NT2/D1 (cell line): ENCODE measurements at regions not wholly inside any gene's neighbourhood (a gene's known extent, or its start where the extent isn't known, plus 50 kb on each side); places are given as distances from the start of the nearest gene placed in this dataset.
A peak's percentile ranks its signal among the peaks of the same experiment; 100 is the strongest.
"Not testable (repeated sequence)": the region's sequence is repeated elsewhere in the genome, so short reads cannot be mapped to it uniquely, and the experiment has no call there.

Source experiments
- DNase-seq: peaks from one replicate; pipeline ENCODE4 v3.0.0-alpha.2; 2011; ENCODE audit warnings: low read depth, low spot score
- H3K27me3 ChIP-seq: 2 replicates; pipeline ENCODE4 v1.6.0; 2011; ENCODE audit warnings: mild to moderate bottlenecking; ENCODE audit not compliant: insufficient read length, insufficient read depth
- H3K36me3 ChIP-seq: 2 replicates; pipeline ENCODE4 v1.6.1; 2011; ENCODE audit warnings: mild to moderate bottlenecking, low read length, mixed read lengths; ENCODE audit not compliant: insufficient read depth, insufficient read length
- H3K4me1 ChIP-seq: 2 replicates; pipeline ENCODE4 v1.5.1; 2011; ENCODE audit not compliant: insufficient read depth, insufficient read length
- H3K4me3 ChIP-seq: 2 replicates; pipeline ENCODE4 v1.5.1; 2011; ENCODE audit warnings: low read depth; ENCODE audit not compliant: insufficient read length
- H3K9ac ChIP-seq: 2 replicates; pipeline ENCODE4 v1.6.0; 2011; ENCODE audit warnings: low read depth; ENCODE audit not compliant: insufficient read length
- H3K9me3 ChIP-seq: 2 replicates; pipeline ENCODE4 v1.5.1; 2011; ENCODE audit warnings: mild to moderate bottlenecking, low read length; ENCODE audit not compliant: insufficient read depth
- SUZ12 ChIP-seq: IDR thresholded peaks from 2 replicates; pipeline ENCODE4 v1.6.1; 2011; ENCODE audit not compliant: insufficient read length, insufficient read depth; ENCODE audit errors: extremely low read depth
- YY1 ChIP-seq: IDR thresholded peaks from 2 replicates; pipeline ENCODE4 v1.6.1; 2011; ENCODE audit not compliant: insufficient read length, insufficient read depth
- ZNF274 ChIP-seq: IDR thresholded peaks from 2 replicates; pipeline ENCODE4 v1.6.1; 2011; ENCODE audit warnings: mild to moderate bottlenecking, low read depth, low read length

GRCh38 chr20:4465212-4465611 lies 216.1 kb upstream of the ADRA1D start:
- Histone ChIP-seq H3K36me3 (no peaks in the 10 kb centered on the region), H3K4me3 (no peak overlapping the region), H3K9me3 (0 out of 2 replicates have a peak, but pooled peaks cover 4% of the 10 kb centered on the region), H3K9ac (no peak overlapping the region), H3K27me3 (no peaks in the 10 kb centered on the region), H3K4me1 (no peaks in the 10 kb centered on the region)
- TF ChIP-seq ZNF274 = no peak
- no peak for TF ChIP-seq YY1
- no peak for TF ChIP-seq SUZ12
- DNase-seq = no peak

GRCh38 chr20:4462801-4463200 lies 213.7 kb upstream of the ADRA1D start:
- DNase-seq, H3K9ac ChIP-seq, H3K27me3 ChIP-seq, H3K4me1 ChIP-seq, H3K4me3 ChIP-seq, H3K9me3 ChIP-seq, H3K36me3 ChIP-seq: not testable (repeated sequence)

GRCh38 chr20:4459081-4459480 lies 210.0 kb upstream of the ADRA1D start:
- TF ChIP-seq SUZ12 (no peak), ZNF274 (no peak), YY1 (no peak)
- Histone ChIP-seq H3K4me1 (no peaks in the 10 kb centered on the region), H3K9me3 (peaks cover 4% of the 10 kb centered on the region; the same call in 1 of the 2 replicates), H3K4me3 (no peak overlapping the region), H3K9ac (no peak overlapping the region), H3K36me3 (no peaks in the 10 kb centered on the region), H3K27me3 (no peaks in the 10 kb centered on the region)
- no peak for DNase-seq

- H3K4me1 ChIP-seq = no peaks in the 10 kb centered on the region
- H3K27me3 ChIP-seq = no peaks in the 10 kb centered on the region
- no peak overlapping the region for H3K4me3 ChIP-seq
- no peak for TF ChIP-seq ZNF274
- H3K9ac ChIP-seq = no peak overlapping the region
- peak; percentile 36 for DNase-seq
- peaks cover 4% of the 10 kb centered on the region; the same call in 1 of the 2 replicates for H3K9me3 ChIP-seq
- H3K36me3 ChIP-seq = no peaks in the 10 kb centered on the region
Observed at GRCh38 chr20:4457566-4458543, 208.8 kb upstream of the ADRA1D start.

GRCh38 chr20:4455996-4456395 lies 206.9 kb upstream of the ADRA1D start:
- Histone ChIP-seq H3K27me3 (no peaks in the 10 kb centered on the region), H3K36me3 (no peaks in the 10 kb centered on the region), H3K4me1 (no peaks in the 10 kb centered on the region), H3K9me3 (no peaks in the 10 kb centered on the region; the same call in 1 of the 2 replicates), H3K9ac (no peak overlapping the region), H3K4me3 (no peak overlapping the region)
- TF ChIP-seq ZNF274 (no peak), YY1 (no peak), SUZ12 (no peak)
- no peak for DNase-seq

GRCh38 chr20:4455301-4455701 lies 206.2 kb upstream of the ADRA1D start:
- no peaks in the 10 kb centered on the region for H3K27me3 ChIP-seq
- H3K9ac ChIP-seq = no peak overlapping the region
- TF ChIP-seq ZNF274 = no peak
- no peak for TF ChIP-seq SUZ12
- no peak for TF ChIP-seq YY1
- H3K4me3 ChIP-seq = no peak overlapping the region
- no peaks in the 10 kb centered on the region for H3K4me1 ChIP-seq
- H3K36me3 ChIP-seq = no peaks in the 10 kb centered on the region
- no peak for DNase-seq
- no peaks in the 10 kb centered on the region; the same call in 1 of the 2 replicates for H3K9me3 ChIP-seq

GRCh38 chr20:4454111-4454510 lies 205.0 kb upstream of the ADRA1D start:
- H3K4me1 ChIP-seq = no peaks in the 10 kb centered on the region
- H3K36me3 ChIP-seq = no peaks in the 10 kb centered on the region
- TF ChIP-seq ZNF274 (no peak), SUZ12 (no peak), YY1 (no peak)
- no peak for DNase-seq
- H3K9me3 ChIP-seq = no peaks in the 10 kb centered on the region; the same call in 1 of the 2 replicates
- H3K27me3 ChIP-seq = no peaks in the 10 kb centered on the region
- H3K9ac ChIP-seq = no peak overlapping the region
- no peak overlapping the region for H3K4me3 ChIP-seq
